H1 (cell line): ENCODE measurements at regions not wholly inside any gene's neighbourhood (a gene's known extent, or its start where the extent isn't known, plus 50 kb on each side); places are given as distances from the start of the nearest gene placed in this dataset.

Experiments
- CEBPB ChIP-seq: IDR thresholded peaks from 2 replicates; pipeline ENCODE4 v1.6.1; 2012; ENCODE audit warnings: low read depth, low read length
- CHD1 ChIP-seq: IDR thresholded peaks from 2 replicates; pipeline ENCODE4 v1.6.1; 2012; ENCODE audit warnings: low read depth, low read length, improper control_type of control experiment
- KDM5A ChIP-seq: fragments of 200-600 bp; IDR thresholded peaks from 2 replicates; pipeline ENCODE4 v1.7.1; 2012; ENCODE audit warnings: mild to moderate bottlenecking, low read length, inconsistent platforms, mixed read lengths
- MAX ChIP-seq: IDR thresholded peaks from 2 replicates; pipeline ENCODE4 v1.6.1; 2012; ENCODE audit warnings: inconsistent platforms
- TF ChIP-seq, protein P1 (sequence below): IDR thresholded peaks from 2 replicates; pipeline ENCODE4 v1.6.1; 2011; ENCODE audit warnings: low read length, improper control_type of control experiment

- TF ChIP-seq KDM5A, result no peak
- TF ChIP-seq MAX, result no peak
- no peak for TF ChIP-seq CHD1
- TF ChIP-seq, protein P1, sequence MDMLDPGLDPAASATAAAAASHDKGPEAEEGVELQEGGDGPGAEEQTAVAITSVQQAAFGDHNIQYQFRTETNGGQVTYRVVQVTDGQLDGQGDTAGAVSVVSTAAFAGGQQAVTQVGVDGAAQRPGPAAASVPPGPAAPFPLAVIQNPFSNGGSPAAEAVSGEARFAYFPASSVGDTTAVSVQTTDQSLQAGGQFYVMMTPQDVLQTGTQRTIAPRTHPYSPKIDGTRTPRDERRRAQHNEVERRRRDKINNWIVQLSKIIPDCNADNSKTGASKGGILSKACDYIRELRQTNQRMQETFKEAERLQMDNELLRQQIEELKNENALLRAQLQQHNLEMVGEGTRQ, result no peak
- no peak for TF ChIP-seq CEBPB
- TF ChIP-seq, all 59 proteins: peak for 3
Measured at GRCh38 chr12:113586461-113586860, 114.8 kb upstream of the LHX5 start (continued).
